Mesothelial cell of epicardium (in vitro differentiated cells): ENCODE measurements at regions not wholly inside any gene's neighbourhood (a gene's known extent, or its start where the extent isn't known, plus 50 kb on each side); places are given as distances from the start of the nearest gene placed in this dataset.

Experiments used
- DNase-seq, 2 experiments: peaks; one replicate each; pipeline ENCODE4 v3.0.0; 2021; ENCODE audit warnings: low spot score in 2 of 2; ENCODE audit not compliant: unreplicated experiment in 2 of 2
- H3K27ac Mint-ChIP-seq: 2 replicates; pipeline ENCODE4 v1.8.0; 2021; ENCODE audit warnings: mixed read lengths
- H3K27me3 Mint-ChIP-seq: 2 replicates; pipeline ENCODE4 v1.8.0; 2021; ENCODE audit warnings: low read depth, mixed read lengths
- H3K36me3 Mint-ChIP-seq: 2 replicates; pipeline ENCODE4 v1.8.0; 2021; ENCODE audit warnings: mixed read lengths
- H3K4me1 Mint-ChIP-seq: 2 replicates; pipeline ENCODE4 v1.8.0; 2021; ENCODE audit warnings: mixed read lengths
- H3K4me3 Mint-ChIP-seq: 2 replicates; pipeline ENCODE4 v1.8.0; 2021; ENCODE audit warnings: mild to moderate bottlenecking, moderate library complexity, mixed read lengths
- H3K9me3 Mint-ChIP-seq: 2 replicates; pipeline ENCODE4 v1.8.0; 2021; ENCODE audit warnings: mixed read lengths
- TF ChIP-seq, protein P1 (sequence below): fragments of 200-600 bp; sonication (generic); IDR thresholded peaks from one replicate; pipeline ENCODE4 v1.5.0; 2021; ENCODE audit warnings: antibody characterized with exemption; ENCODE audit not compliant: unreplicated experiment

DNA sequence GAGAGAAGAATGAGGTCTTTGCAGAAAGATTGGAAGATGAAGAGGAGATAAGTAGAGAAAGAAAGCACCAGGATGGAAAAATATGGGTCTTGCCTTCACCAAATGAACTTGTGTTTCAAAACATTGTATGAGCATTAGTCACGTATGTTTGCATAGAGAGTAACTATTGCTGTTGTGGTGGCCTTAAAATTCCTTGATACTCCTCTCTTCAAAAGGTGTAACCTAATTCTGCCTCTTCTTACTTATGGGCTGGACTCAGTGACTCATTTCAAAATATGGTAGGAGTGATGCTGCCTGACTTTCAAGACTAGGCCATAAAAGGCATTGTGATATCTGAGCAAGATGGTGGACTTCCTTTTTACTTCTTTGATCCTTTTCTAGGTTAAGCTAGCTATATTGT, 228.7 kb upstream of the ZNF385D start:
- H3K27me3 Mint-ChIP-seq: no peaks in the 10 kb centered on the region
- no peak overlapping the region for H3K27ac Mint-ChIP-seq
- DNase-seq: no peak
- H3K36me3 Mint-ChIP-seq: no peaks in the 10 kb centered on the region
- peaks cover 22% of the 10 kb centered on the region for H3K9me3 Mint-ChIP-seq
- TF ChIP-seq, protein P1, sequence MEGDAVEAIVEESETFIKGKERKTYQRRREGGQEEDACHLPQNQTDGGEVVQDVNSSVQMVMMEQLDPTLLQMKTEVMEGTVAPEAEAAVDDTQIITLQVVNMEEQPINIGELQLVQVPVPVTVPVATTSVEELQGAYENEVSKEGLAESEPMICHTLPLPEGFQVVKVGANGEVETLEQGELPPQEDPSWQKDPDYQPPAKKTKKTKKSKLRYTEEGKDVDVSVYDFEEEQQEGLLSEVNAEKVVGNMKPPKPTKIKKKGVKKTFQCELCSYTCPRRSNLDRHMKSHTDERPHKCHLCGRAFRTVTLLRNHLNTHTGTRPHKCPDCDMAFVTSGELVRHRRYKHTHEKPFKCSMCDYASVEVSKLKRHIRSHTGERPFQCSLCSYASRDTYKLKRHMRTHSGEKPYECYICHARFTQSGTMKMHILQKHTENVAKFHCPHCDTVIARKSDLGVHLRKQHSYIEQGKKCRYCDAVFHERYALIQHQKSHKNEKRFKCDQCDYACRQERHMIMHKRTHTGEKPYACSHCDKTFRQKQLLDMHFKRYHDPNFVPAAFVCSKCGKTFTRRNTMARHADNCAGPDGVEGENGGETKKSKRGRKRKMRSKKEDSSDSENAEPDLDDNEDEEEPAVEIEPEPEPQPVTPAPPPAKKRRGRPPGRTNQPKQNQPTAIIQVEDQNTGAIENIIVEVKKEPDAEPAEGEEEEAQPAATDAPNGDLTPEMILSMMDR: no peak
- H3K4me3 Mint-ChIP-seq: no peak overlapping the region
- H3K4me1 Mint-ChIP-seq: no peaks in the 10 kb centered on the region

DNA sequence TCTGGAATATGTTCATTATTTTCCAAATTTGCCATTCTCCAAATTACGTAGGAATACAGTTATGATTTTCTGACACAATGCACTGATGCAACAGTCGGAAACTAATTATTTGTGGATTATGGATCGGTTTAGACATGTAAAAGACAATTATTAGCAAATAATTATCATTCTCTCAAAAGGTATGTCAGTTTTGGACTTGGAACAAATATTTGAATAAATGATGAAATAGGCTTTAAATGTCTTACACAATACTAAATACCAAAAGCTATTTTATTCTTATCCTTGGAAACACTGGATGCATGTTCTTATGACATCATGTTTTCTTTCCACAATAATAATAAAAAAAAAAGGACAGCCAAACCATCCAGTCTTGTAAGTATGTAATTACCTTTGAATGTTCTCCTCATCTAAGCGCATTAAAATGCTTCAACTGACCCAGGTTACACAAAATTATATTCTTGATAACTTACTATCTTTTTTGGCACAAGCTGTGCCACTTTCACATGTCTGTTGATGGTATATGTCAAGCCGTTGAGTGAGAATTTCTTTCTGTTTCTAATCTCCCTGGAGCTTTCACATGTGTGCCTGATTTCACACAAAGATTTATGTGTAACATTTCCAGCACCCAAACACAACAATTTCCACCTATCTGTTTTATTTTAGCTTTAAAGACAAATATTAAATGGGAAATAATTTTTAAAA, 238.5 kb upstream of the ZNF385D start:
- Mint-ChIP-seq H3K4me3 (no peak overlapping the region), H3K27ac (no peak overlapping the region), H3K27me3 (no peaks in the 10 kb centered on the region), H3K4me1 (no peaks in the 10 kb centered on the region), H3K9me3 (no peaks in the 10 kb centered on the region), H3K36me3 (no peaks in the 10 kb centered on the region)
- no peak for DNase-seq
- TF ChIP-seq, protein P1: no peak

DNA sequence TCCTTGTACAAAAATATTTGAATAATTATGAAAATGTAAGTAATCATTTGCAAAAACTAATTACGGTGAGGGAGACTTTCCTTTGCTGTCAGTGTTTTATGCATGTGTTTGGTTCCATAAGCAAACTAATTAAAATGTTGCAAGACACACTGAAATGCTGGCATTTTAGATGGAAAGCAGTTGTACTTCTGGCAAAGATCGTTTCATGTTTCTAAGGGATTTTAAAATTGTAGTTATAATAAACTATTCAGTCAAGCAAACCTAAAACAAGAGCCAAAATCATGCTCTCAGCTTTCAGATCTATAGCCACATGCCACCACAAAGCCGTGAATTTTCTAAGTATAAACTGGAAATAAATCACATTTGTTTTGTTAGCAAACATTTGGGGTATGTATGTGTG, 240.1 kb upstream of the ZNF385D start:
- TF ChIP-seq, protein P1: no peak
- Mint-ChIP-seq H3K36me3 (no peaks in the 10 kb centered on the region), H3K27me3 (no peaks in the 10 kb centered on the region), H3K4me3 (no peak overlapping the region), H3K4me1 (no peaks in the 10 kb centered on the region), H3K27ac (no peak overlapping the region), H3K9me3 (no peaks in the 10 kb centered on the region)
- DNase-seq: no peak

GRCh38 chr3:21995079-21995607, 244.1 kb upstream of the ZNF385D start:
- no peaks in the 10 kb centered on the region for H3K27me3 Mint-ChIP-seq
- H3K36me3 Mint-ChIP-seq: no peaks in the 10 kb centered on the region
- H3K9me3 Mint-ChIP-seq: no peaks in the 10 kb centered on the region
- no peak overlapping the region for H3K27ac Mint-ChIP-seq
- DNase-seq: no peak
- H3K4me3 Mint-ChIP-seq: no peak overlapping the region
- TF ChIP-seq, protein P1: no peak
- no peaks in the 10 kb centered on the region for H3K4me1 Mint-ChIP-seq

GRCh38 chr3:22007368-22007767, 256.4 kb upstream of the ZNF385D start:
- Mint-ChIP-seq H3K9me3 (peaks cover 14% of the 10 kb centered on the region), H3K4me3 (no peak overlapping the region), H3K4me1 (peaks cover 1% of the 10 kb centered on the region), H3K36me3 (no peaks in the 10 kb centered on the region), H3K27ac (no peak overlapping the region), H3K27me3 (no peaks in the 10 kb centered on the region)
- TF ChIP-seq, protein P1: no peak
- no peak for DNase-seq
